ENCODE measurements at regions not wholly inside any gene's neighbourhood (a gene's known extent, or its start where the extent isn't known, plus 50 kb on each side); places are given as distances from the start of the nearest gene placed in this dataset.

DNA sequence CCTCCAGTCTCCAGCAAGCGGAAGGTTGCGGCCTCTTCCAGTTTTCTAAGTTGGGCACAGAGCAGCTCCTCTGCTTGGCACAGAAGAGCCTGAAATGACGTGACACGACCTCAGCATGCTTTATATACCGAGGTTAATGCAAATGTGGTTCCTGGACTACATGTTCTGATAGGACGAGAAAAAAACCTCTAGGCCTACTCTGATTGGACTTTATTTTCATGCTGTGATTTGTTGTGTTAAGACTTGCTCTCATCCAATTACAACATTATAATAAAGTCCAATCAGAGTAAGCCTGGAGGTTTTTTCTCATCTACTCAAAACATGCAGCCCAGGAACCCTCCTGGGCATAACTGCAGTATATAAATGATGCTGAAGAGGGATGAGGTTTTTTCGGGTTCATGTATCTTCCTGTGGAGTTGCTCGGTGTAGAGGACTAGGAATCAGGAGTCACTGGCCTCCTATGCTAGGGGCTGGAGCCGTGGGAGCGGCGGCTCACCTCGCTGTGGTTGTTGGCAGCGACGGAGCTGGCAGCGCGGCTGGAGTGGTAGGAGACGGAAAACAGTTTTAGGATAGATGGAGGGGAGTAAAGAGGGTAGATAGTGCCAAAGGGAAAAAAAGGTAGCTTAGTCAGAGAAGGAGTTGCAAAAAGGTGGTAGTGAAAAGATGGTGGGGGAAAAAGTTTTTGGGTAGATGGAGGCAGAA lies 878.0 kb downstream of the KCNJ18 start:
- no peak overlapping the region for H3K9ac ChIP-seq (ENCODE audit: low read depth, low read length)
- no peaks in the 10 kb centered on the region for H3K4me1 ChIP-seq (ENCODE audit: insufficient read depth, low read length)
- peaks cover 3% of the 10 kb centered on the region for H3K9me3 ChIP-seq (ENCODE audit: insufficient read depth, low read length, severe bottlenecking)
- H2AFZ ChIP-seq (ENCODE audit: low read depth, low read length) = no peak overlapping the region
- no peak overlapping the region for H3K4me3 ChIP-seq (ENCODE audit: low read depth in 1 of 2, low read length in 2 of 2)
- TF ChIP-seq EZH2 (IDR thresholded peaks at IDR 0.05; ENCODE audit: borderline replicate concordance, low read depth, low read length, severe bottlenecking) = no peak
- TF ChIP-seq, protein P1, sequence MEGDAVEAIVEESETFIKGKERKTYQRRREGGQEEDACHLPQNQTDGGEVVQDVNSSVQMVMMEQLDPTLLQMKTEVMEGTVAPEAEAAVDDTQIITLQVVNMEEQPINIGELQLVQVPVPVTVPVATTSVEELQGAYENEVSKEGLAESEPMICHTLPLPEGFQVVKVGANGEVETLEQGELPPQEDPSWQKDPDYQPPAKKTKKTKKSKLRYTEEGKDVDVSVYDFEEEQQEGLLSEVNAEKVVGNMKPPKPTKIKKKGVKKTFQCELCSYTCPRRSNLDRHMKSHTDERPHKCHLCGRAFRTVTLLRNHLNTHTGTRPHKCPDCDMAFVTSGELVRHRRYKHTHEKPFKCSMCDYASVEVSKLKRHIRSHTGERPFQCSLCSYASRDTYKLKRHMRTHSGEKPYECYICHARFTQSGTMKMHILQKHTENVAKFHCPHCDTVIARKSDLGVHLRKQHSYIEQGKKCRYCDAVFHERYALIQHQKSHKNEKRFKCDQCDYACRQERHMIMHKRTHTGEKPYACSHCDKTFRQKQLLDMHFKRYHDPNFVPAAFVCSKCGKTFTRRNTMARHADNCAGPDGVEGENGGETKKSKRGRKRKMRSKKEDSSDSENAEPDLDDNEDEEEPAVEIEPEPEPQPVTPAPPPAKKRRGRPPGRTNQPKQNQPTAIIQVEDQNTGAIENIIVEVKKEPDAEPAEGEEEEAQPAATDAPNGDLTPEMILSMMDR (IDR thresholded peaks at IDR 0.05; ENCODE audit: borderline replicate concordance, extremely low read depth, low read length, poor library complexity, severe bottlenecking) = no peak
- H3K36me3 ChIP-seq (ENCODE audit: insufficient read depth, low read length) = no peaks in the 10 kb centered on the region
- DNase-seq (no peak), ATAC-seq (ENCODE audit: insufficient read depth, low read depth) (no peak)
- no peak overlapping the region for H3K27ac ChIP-seq (ENCODE audit: low read length)
- H3K79me2 ChIP-seq (ENCODE audit: insufficient read depth, low read length) = no peaks in the 10 kb centered on the region
- no peaks in the 10 kb centered on the region for H3K27me3 ChIP-seq (ENCODE audit: insufficient read depth, low read length, poor library complexity)
- no peaks in the 10 kb centered on the region for H4K20me1 ChIP-seq (ENCODE audit: insufficient read depth, low read length)
- H3K4me2 ChIP-seq (ENCODE audit: insufficient read depth, low read length) = no peak overlapping the region

DNA sequence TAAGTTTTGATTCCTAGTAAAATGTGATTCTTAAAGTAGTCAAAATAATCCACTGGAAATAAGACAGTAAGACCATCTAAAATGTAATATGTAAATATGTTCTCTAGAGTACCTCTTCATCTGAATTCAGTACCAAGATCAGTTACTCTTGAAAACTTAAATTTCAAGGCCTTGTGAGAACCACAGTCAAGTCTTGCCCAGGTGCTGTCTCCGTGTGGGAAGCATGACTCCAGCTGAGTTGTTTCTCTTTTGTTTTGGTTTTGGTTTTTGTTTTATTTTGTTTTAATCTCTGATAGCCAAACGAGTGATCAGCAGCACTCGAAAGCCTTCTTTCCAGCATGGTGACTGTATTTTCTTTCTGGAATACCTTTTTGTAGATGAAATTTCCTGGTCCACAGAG lies 907.0 kb downstream of the KCNJ18 start:
- H3K9me3 ChIP-seq (ENCODE audit: insufficient read depth, low read length, severe bottlenecking) = no peaks in the 10 kb centered on the region
- DNase-seq = no peak

DNA sequence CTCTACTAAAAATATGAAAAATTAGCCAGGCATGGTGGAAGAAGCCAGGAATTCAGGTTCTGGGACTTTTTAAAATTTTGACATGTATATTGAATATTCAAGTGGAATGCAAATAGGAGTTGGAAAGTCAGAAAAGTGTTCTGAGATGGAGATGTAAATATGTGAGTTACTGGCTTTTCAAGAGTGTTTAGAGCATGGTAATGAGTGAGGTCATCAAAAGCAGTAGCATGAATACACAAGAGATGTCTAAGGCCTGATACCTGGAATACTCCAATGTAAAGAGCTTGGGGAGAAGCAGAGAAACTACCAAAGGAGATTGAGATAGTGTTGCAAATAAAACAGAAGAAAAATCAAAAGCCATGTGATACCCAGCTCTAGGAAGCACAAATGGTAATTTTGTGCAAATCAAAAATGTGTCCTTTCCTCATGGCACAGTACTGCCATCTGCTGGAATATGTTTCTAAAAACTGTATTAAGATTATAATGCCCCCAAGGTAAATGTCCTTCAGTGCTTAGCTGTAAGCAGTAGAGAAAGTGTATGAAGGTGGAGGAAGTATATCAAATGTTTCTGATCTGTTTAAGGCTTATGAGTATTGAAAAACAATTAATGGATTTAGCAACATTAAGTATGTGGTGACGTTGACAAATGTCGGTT lies 908.4 kb downstream of the KCNJ18 start:
- H3K79me2 ChIP-seq (ENCODE audit: insufficient read depth, low read length) = no peaks in the 10 kb centered on the region
- H3K36me3 ChIP-seq (ENCODE audit: insufficient read depth, low read length) = no peaks in the 10 kb centered on the region
- TF ChIP-seq, protein P1 (IDR thresholded peaks at IDR 0.05; ENCODE audit: borderline replicate concordance, extremely low read depth, low read length, poor library complexity, severe bottlenecking) = peak; percentile 48
- TF ChIP-seq EZH2 (IDR thresholded peaks at IDR 0.05; ENCODE audit: borderline replicate concordance, low read depth, low read length, severe bottlenecking) = no peak
- H4K20me1 ChIP-seq (ENCODE audit: insufficient read depth, low read length) = no peaks in the 10 kb centered on the region
- H3K4me1 ChIP-seq (ENCODE audit: insufficient read depth, low read length) = no peaks in the 10 kb centered on the region
- no peaks in the 10 kb centered on the region for H3K27me3 ChIP-seq (ENCODE audit: insufficient read depth, low read length, poor library complexity)
- no peak for ATAC-seq (ENCODE audit: insufficient read depth, low read depth)
- no peak overlapping the region for H3K4me2 ChIP-seq (ENCODE audit: insufficient read depth, low read length)
- H3K4me3 ChIP-seq (ENCODE audit: low read depth in 1 of 2, low read length in 2 of 2) = no peak overlapping the region
- no peaks in the 10 kb centered on the region for H3K9me3 ChIP-seq (ENCODE audit: insufficient read depth, low read length, severe bottlenecking)
- no peak overlapping the region for H2AFZ ChIP-seq (ENCODE audit: low read depth, low read length)
- no peak for DNase-seq
- H3K9ac ChIP-seq (ENCODE audit: low read depth, low read length) = no peak overlapping the region
- H3K27ac ChIP-seq (ENCODE audit: low read length) = no peak overlapping the region

More for the DNA sequence above, 907.0 kb downstream of the KCNJ18 start:
- no peaks in the 10 kb centered on the region for H3K27me3 ChIP-seq (ENCODE audit: insufficient read depth, low read length, poor library complexity)
- no peaks in the 10 kb centered on the region for H3K36me3 ChIP-seq (ENCODE audit: insufficient read depth, low read length)
- no peak overlapping the region for H3K27ac ChIP-seq (ENCODE audit: low read length)
- TF ChIP-seq, protein P1 (IDR thresholded peaks at IDR 0.05; ENCODE audit: borderline replicate concordance, extremely low read depth, low read length, poor library complexity, severe bottlenecking) = no peak
- TF ChIP-seq EZH2 (IDR thresholded peaks at IDR 0.05; ENCODE audit: borderline replicate concordance, low read depth, low read length, severe bottlenecking) = no peak
- H3K79me2 ChIP-seq (ENCODE audit: insufficient read depth, low read length) = no peaks in the 10 kb centered on the region
- no peak overlapping the region for H3K9ac ChIP-seq (ENCODE audit: low read depth, low read length)
- no peaks in the 10 kb centered on the region for H4K20me1 ChIP-seq (ENCODE audit: insufficient read depth, low read length)
- H3K4me3 ChIP-seq (ENCODE audit: low read depth in 1 of 2, low read length in 2 of 2) = no peak overlapping the region
- no peak for ATAC-seq (ENCODE audit: insufficient read depth, low read depth)
- no peaks in the 10 kb centered on the region for H3K4me1 ChIP-seq (ENCODE audit: insufficient read depth, low read length)
- H2AFZ ChIP-seq (ENCODE audit: low read depth, low read length) = no peak overlapping the region
- no peak overlapping the region for H3K4me2 ChIP-seq (ENCODE audit: insufficient read depth, low read length)
